ENCODE measurements at regions not wholly inside any gene's neighbourhood (a gene's known extent, or its start where the extent isn't known, plus 50 kb on each side); places are given as distances from the start of the nearest gene placed in this dataset.

DNA sequence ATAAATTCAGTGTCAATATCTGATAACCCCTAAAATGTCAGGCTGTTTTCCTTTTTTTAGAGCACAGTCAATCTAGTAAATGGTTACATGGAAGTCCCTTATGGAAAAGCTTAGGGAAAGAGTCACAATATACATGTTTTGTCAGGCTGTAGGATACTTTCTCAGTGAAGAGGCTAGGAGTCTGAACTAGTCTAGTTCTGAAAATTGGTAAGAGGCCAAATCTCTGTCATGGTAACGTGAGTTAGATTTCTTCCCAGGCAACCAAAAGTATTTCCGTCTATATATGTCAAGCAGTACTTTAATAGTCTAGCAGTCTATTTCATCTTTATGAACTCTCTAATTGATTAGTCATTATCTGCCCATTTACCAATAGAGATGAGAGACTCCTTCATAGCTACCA is 215.9 kb upstream of the LRRC3B start:
- Histone ChIP-seq H3K79me2 (ENCODE audit: insufficient read depth, low read length) (no peaks in the 10 kb centered on the region), H3K27me3 (ENCODE audit: control insufficient read depth in 1 of 2, insufficient read depth in 2 of 2, low read length in 2 of 2) (no peaks in the 10 kb centered on the region), H2AFZ (ENCODE audit: low read length) (no peak overlapping the region), H3K9ac (ENCODE audit: insufficient read depth, low read depth, low read length) (no peak overlapping the region), H3K36me3 (replicated peaks in 1 of 2; ENCODE audit: control insufficient read depth in 1 of 2, insufficient read depth in 2 of 2, low read length in 2 of 2) (no peaks in the 10 kb centered on the region), H4K20me1 (ENCODE audit: insufficient read depth, low read length) (no peaks in the 10 kb centered on the region), H3K4me2 (ENCODE audit: low read depth, low read length) (no peak overlapping the region), H3K4me1 (ENCODE audit: insufficient read depth, low read length) (no peaks in the 10 kb centered on the region), H3K27ac (ENCODE audit: extremely low read length, insufficient read depth, low read length) (no peak overlapping the region), H3K4me3 (replicated peaks in 1 of 3; ENCODE audit: insufficient read depth in 1 of 3, low read depth in 2 of 3, low read length in 3 of 3) (no peak overlapping the region), H3K9me3 (ENCODE audit: low read length) (peaks cover 54% of the 10 kb centered on the region)
- intact Hi-C loops (cut with micrococcal nuclease; ENCODE audit: unreplicated experiment), result no loop called here
- TF ChIP-seq SOX6 (IDR thresholded peaks at IDR 0.05) (no peak), SOX6 (CRISPR knock-in tag; IDR thresholded peaks at IDR 0.05) (no peak), ZNF550 (CRISPR knock-in tag; IDR thresholded peaks at IDR 0.05; ENCODE audit: borderline replicate concordance) (no peak), ZFP82 (CRISPR knock-in tag; IDR thresholded peaks at IDR 0.05; ENCODE audit: borderline replicate concordance) (no peak), ZNF772 (CRISPR knock-in tag; IDR thresholded peaks at IDR 0.05) (no peak), HMG20A (CRISPR knock-in tag; IDR thresholded peaks at IDR 0.05; ENCODE audit: borderline replicate concordance) (no peak), NCOR1 (IDR thresholded peaks at IDR 0.05; ENCODE audit: borderline replicate concordance, low read length) (no peak), ZNF34 (CRISPR knock-in tag; IDR thresholded peaks at IDR 0.05; ENCODE audit: borderline replicate concordance) (no peak), MAFG (CRISPR knock-in tag; IDR thresholded peaks at IDR 0.05) (no peak), MBD4 (IDR thresholded peaks at IDR 0.05; ENCODE audit: borderline replicate concordance, low read length) (no peak), AKNA (CRISPR knock-in tag; IDR thresholded peaks at IDR 0.05; ENCODE audit: borderline replicate concordance) (no peak), SYNCRIP (IDR thresholded peaks at IDR 0.05; ENCODE audit: insufficient read depth, low read depth, low read length) (no peak), NAIF1 (CRISPR knock-in tag; IDR thresholded peaks at IDR 0.05; ENCODE audit: borderline replicate concordance) (no peak), ZNF329 (CRISPR knock-in tag; IDR thresholded peaks at IDR 0.05; ENCODE audit: low read depth) (no peak)
- TF ChIP-seq, protein P1, sequence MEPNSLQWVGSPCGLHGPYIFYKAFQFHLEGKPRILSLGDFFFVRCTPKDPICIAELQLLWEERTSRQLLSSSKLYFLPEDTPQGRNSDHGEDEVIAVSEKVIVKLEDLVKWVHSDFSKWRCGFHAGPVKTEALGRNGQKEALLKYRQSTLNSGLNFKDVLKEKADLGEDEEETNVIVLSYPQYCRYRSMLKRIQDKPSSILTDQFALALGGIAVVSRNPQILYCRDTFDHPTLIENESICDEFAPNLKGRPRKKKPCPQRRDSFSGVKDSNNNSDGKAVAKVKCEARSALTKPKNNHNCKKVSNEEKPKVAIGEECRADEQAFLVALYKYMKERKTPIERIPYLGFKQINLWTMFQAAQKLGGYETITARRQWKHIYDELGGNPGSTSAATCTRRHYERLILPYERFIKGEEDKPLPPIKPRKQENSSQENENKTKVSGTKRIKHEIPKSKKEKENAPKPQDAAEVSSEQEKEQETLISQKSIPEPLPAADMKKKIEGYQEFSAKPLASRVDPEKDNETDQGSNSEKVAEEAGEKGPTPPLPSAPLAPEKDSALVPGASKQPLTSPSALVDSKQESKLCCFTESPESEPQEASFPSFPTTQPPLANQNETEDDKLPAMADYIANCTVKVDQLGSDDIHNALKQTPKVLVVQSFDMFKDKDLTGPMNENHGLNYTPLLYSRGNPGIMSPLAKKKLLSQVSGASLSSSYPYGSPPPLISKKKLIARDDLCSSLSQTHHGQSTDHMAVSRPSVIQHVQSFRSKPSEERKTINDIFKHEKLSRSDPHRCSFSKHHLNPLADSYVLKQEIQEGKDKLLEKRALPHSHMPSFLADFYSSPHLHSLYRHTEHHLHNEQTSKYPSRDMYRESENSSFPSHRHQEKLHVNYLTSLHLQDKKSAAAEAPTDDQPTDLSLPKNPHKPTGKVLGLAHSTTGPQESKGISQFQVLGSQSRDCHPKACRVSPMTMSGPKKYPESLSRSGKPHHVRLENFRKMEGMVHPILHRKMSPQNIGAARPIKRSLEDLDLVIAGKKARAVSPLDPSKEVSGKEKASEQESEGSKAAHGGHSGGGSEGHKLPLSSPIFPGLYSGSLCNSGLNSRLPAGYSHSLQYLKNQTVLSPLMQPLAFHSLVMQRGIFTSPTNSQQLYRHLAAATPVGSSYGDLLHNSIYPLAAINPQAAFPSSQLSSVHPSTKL (CRISPR knock-in tag; IDR thresholded peaks at IDR 0.05), result no peak
- 5% methylated on average over 2 of the region's 2 CpGs for WGBS (ENCODE audit: low lambda C conversion rate)
- in situ Hi-C loops (cut with HindIII; ENCODE audit: extremely low pct_ligation_motif_present, low pct_unique_long_range_greater_than_20kb), result no loop called here
- ChIA-PET CTCF (ENCODE audit: low intra/inter-chr PET ratio, low total read pairs) (no interaction called here), POLR2A (no interaction called here)
- BruUV-seq (replicated peaks), result no TSS peak
- ATAC-seq (no peak), DNase-seq (ENCODE audit: low spot score) (no peak), FAIRE-seq (no peak)

All from HepG2 (cell line).